ENCODE measurements at regions not wholly inside any gene's neighbourhood (a gene's known extent, or its start where the extent isn't known, plus 50 kb on each side); places are given as distances from the start of the nearest gene placed in this dataset.
A peak's percentile ranks its signal among the peaks of the same experiment; 100 is the strongest.

- no peaks in the 10 kb centered on the region for H3K27me3 ChIP-seq
- no peaks in the 10 kb centered on the region for H3K9me3 ChIP-seq
- intact Hi-C loops (cut with DNase I), result no loop called here
- DNase-seq (no peak), ATAC-seq (peak; percentile 81)
- no peaks in the 10 kb centered on the region for H3K4me1 ChIP-seq
- TF ChIP-seq CTCF (IDR thresholded peaks at IDR 0.05), result peak; percentile 42
- no peak overlapping the region for H3K27ac ChIP-seq
- H3K4me3 ChIP-seq, result no peak overlapping the region
- H3K36me3 ChIP-seq, result no peaks in the 10 kb centered on the region
Measured at GRCh38 chr2:179340678-179341077, 76.0 kb upstream of the SESTD1 start.

- intact Hi-C loops (cut with DNase I), result no loop called here
- no peak overlapping the region for H3K27ac ChIP-seq
- H3K4me3 ChIP-seq, result no peak overlapping the region
- DNase-seq (no peak), ATAC-seq (peak; percentile 64)
- H3K27me3 ChIP-seq, result no peaks in the 10 kb centered on the region
- H3K9me3 ChIP-seq, result no peaks in the 10 kb centered on the region
- no peak for TF ChIP-seq CTCF (IDR thresholded peaks at IDR 0.05)
- no peaks in the 10 kb centered on the region for H3K36me3 ChIP-seq
- H3K4me1 ChIP-seq, result no peaks in the 10 kb centered on the region
Measured at GRCh38 chr2:179338681-179339080, 74.0 kb upstream of the SESTD1 start.

- no peak for TF ChIP-seq CTCF (IDR thresholded peaks at IDR 0.05)
- Histone ChIP-seq H3K9me3 (no peaks in the 10 kb centered on the region), H3K4me1 (no peaks in the 10 kb centered on the region), H3K4me3 (no peak overlapping the region), H3K27ac (no peak overlapping the region), H3K36me3 (no peaks in the 10 kb centered on the region), H3K27me3 (no peaks in the 10 kb centered on the region)
- ATAC-seq, result no peak
- intact Hi-C loops (cut with DNase I), result no loop called here
- DNase-seq, result no peak
Measured at GRCh38 chr2:179336782-179337534, 72.3 kb upstream of the SESTD1 start.

- ATAC-seq, result no peak
- no peaks in the 10 kb centered on the region for H3K27me3 ChIP-seq
- H3K27ac ChIP-seq, result no peak overlapping the region
- TF ChIP-seq CTCF (IDR thresholded peaks at IDR 0.05), result no peak
- no peak for DNase-seq
- H3K4me3 ChIP-seq, result no peak overlapping the region
- intact Hi-C loops (cut with DNase I), result no loop called here
- no peaks in the 10 kb centered on the region for H3K9me3 ChIP-seq
- H3K36me3 ChIP-seq, result no peaks in the 10 kb centered on the region
- H3K4me1 ChIP-seq, result no peaks in the 10 kb centered on the region
Measured at GRCh38 chr2:179335732-179336131, 71.1 kb upstream of the SESTD1 start.

GRCh38 chr2:179332903-179333302 is 68.3 kb upstream of the SESTD1 start:
- Histone ChIP-seq H3K4me1 (no peaks in the 10 kb centered on the region), H3K36me3 (no peaks in the 10 kb centered on the region), H3K9me3 (no peaks in the 10 kb centered on the region), H3K27me3 (no peaks in the 10 kb centered on the region), H3K27ac (no peak overlapping the region), H3K4me3 (no peak overlapping the region)
- DNase-seq (no peak), ATAC-seq (peak; percentile 53)
- intact Hi-C loops (cut with DNase I), result no loop called here
- TF ChIP-seq CTCF (IDR thresholded peaks at IDR 0.05), result no peak

- H3K9me3 ChIP-seq, result no peaks in the 10 kb centered on the region
- H3K4me3 ChIP-seq, result no peak overlapping the region
- H3K27me3 ChIP-seq, result no peaks in the 10 kb centered on the region
- DNase-seq, result no peak
- no peaks in the 10 kb centered on the region for H3K4me1 ChIP-seq
- no peaks in the 10 kb centered on the region for H3K36me3 ChIP-seq
- H3K27ac ChIP-seq, result no peak overlapping the region
- no peak for TF ChIP-seq CTCF (IDR thresholded peaks at IDR 0.05)
- ATAC-seq, result no peak
- intact Hi-C loops (cut with DNase I), result no loop called here
Measured at GRCh38 chr2:179331061-179331460, 66.4 kb upstream of the SESTD1 start.

Measured in upper lobe of right lung (tissue), 1 donor.